ENCODE measurements at regions not wholly inside any gene's neighbourhood (a gene's known extent, or its start where the extent isn't known, plus 50 kb on each side); places are given as distances from the start of the nearest gene placed in this dataset.
A peak's percentile ranks its signal among the peaks of the same experiment; 100 is the strongest.
"Not testable (repeated sequence)": the region's sequence is repeated elsewhere in the genome, so short reads cannot be mapped to it uniquely, and the experiment has no call there.

DNA sequence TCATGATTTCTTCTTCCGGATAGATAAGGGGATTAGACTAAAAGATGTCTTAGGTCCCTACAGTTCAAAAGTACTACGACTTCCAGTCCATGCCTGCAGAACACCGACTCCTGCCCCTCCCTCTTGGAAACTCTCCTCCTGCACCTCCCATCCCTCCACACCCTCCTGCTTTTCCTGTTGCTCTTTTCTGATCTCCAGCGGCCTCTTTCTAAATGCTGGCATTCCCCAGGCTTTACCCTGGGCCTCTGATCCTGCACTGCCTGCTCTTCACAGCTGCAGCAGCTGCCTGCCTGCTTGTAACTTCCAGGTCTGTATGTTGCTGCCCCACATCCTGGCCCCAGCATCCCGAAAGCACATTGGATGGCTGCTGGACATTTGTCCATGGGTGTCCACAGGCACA lies 154.2 kb downstream of the KCNJ12 start:
- H3K36me3 Mint-ChIP-seq = peaks cover 11% of the 10 kb centered on the region
- no peaks in the 10 kb centered on the region for H3K27me3 Mint-ChIP-seq
- no peaks in the 10 kb centered on the region for H3K9me3 Mint-ChIP-seq
- CTCF ChIA-PET = no interaction called here
- no peak overlapping the region for H3K4me3 Mint-ChIP-seq
- DNase-seq = no peak
- H3K4me1 Mint-ChIP-seq = peaks cover 27% of the 10 kb centered on the region
- no peak overlapping the region for H3K27ac Mint-ChIP-seq

DNA sequence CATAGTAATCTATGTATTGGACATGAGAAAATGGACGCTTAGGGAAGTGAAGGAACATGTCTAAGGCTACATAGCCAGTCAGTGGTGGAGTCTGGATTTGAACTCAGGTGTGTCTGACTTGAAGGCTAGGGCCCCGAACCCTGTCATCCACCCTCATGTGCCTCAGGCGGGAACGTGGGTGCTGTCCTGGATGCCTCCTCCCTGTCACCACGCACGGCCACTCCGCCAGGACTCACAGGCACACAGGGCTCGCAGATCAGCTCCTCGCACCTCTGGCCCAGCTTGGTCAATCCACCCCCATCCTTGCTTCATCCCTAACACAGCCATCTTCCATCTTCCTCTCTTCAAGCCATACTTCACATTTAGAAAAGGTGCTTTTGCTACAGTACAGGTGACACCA lies 154.7 kb downstream of the KCNJ12 start:
- peaks cover 27% of the 10 kb centered on the region for H3K4me1 Mint-ChIP-seq
- peaks cover 13% of the 10 kb centered on the region for H3K36me3 Mint-ChIP-seq
- no peaks in the 10 kb centered on the region for H3K27me3 Mint-ChIP-seq
- no peak overlapping the region for H3K4me3 Mint-ChIP-seq
- CTCF ChIA-PET = interaction anchor here (1.6 kb wide), 1 partner anchor 19 kb away, joined by 3 read pairs; no protein-coding TSS in a partner anchor
- no peak overlapping the region for H3K27ac Mint-ChIP-seq
- DNase-seq = no peak
- H3K9me3 Mint-ChIP-seq = peaks cover under 1% of the 10 kb centered on the region

DNA sequence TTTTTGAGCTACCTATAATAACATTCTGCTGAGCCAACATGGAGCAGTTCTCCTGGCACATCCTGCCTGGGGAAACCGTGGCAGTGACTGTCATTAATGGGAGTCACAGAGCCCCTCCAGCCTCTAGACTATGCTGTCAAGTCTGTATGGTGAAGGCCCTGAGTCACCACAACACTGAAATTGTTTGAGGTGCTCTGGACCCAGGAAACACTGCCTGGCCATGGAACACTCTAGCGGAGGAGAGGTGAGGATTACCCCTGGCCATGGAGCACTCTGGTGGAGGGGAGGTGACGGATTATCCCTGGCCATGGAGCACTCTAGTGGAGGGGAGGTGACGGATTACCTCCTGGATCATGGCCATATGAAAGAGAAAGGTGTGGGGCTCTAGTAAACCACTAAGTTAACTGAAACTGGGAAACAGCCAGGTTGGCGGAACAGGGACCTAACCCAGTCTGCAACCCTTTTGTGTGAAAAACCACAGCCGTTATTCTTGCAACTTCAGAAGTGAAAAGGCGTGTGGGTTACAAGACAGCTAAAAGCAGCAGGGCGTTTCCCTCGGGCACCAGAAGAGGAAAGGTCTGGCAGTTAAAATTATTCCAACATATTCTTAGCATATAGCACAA lies 156.7 kb downstream of the KCNJ12 start:
- Mint-ChIP-seq H3K27me3 (no peaks in the 10 kb centered on the region), H3K27ac (peak overlapping the region; percentile 21), H3K4me1 (peaks cover 27% of the 10 kb centered on the region), H3K36me3 (peaks cover 24% of the 10 kb centered on the region), H3K9me3 (peaks cover 15% of the 10 kb centered on the region), H3K4me3 (no peak overlapping the region)
- CTCF ChIA-PET = interaction anchor here (1.4 kb wide), 1 partner anchor 76 kb away, joined by 4 read pairs; no protein-coding TSS in a partner anchor
- DNase-seq = peak; percentile 32

DNA sequence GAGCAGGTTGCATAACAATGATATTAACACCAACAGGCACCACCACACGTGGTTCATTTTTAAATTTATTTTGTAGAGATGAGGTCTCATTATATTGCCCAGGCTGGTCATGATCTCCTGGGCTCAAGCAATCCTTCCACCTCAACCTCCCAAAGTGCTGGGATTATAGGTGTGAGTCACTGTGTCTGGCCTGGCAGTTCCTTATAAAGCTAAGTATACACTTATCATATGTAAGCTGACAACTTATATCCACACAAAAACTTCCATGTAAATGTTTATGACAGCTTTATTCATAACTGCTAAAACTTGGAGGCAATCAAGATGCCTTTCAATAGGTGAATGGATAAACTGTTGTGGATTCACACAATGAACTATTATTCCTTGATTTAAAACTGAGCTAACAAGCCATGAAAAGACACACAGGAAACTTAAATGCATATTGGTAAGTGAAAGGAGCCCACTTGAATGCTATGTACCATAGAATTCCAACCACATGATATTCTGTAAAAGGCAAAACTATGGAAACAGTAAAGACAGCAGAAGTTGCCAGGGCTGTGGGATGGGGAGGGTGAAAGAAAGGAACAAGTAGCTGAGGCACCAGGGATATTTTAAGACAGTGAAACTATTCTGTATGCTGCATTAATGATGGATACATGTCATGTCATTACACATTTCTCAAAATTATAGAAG lies 156.5 kb upstream of the KCNJ18 start:
- no peaks in the 10 kb centered on the region for H3K27me3 Mint-ChIP-seq
- H3K27ac Mint-ChIP-seq = no peak overlapping the region
- no peak for DNase-seq
- H3K9me3 Mint-ChIP-seq = peaks cover 24% of the 10 kb centered on the region
- H3K4me1 Mint-ChIP-seq = peaks cover 27% of the 10 kb centered on the region
- CTCF ChIA-PET = interaction anchor here (1.3 kb wide), 1 partner anchor 22 kb away, joined by 3 read pairs; no protein-coding TSS in a partner anchor
- peaks cover 34% of the 10 kb centered on the region for H3K36me3 Mint-ChIP-seq
- H3K4me3 Mint-ChIP-seq = no peak overlapping the region

DNA sequence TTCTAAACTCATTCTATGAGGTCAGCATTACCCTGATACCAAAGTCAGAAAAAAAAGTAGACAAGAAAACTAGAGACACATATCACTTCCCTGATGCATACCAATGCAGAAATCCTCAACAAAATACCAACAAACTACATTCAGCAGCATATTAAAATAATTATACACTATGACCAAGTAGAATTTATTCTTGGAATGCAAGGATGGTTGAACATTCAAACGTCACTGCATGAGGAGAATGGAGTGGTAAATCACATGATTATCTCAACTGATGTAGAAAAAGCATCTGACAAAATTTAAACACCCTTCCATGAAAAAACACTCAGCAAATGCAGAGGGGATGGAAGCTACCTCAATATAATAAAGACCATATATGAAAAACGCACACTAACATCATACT lies 155.0 kb upstream of the KCNJ18 start:
- no peak overlapping the region for H3K27ac Mint-ChIP-seq
- H3K27me3 Mint-ChIP-seq = no peaks in the 10 kb centered on the region
- peaks cover 20% of the 10 kb centered on the region for H3K4me1 Mint-ChIP-seq
- H3K9me3 Mint-ChIP-seq = peaks cover 24% of the 10 kb centered on the region
- H3K4me3 Mint-ChIP-seq = no peak overlapping the region
- no peak for DNase-seq
- CTCF ChIA-PET = no interaction called here
- H3K36me3 Mint-ChIP-seq = peaks cover 33% of the 10 kb centered on the region

DNA sequence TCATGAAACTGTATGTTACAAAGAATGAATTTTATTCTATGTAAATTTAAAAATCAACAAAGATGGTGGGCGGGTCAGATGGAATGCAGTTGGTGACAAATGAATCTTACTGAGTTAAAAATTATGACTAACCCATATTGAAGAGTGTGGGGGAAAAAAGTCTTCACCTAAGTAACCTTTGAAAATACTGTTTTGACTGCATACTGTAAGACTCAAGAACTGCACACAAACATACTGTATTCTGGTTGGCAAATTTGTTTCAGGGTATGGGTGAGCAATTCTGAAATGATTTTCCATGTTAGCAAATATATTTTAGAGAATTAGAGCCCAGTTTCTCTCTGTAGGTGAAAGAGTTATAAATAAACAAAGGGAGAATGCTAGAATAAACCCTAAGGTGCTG lies 153.7 kb upstream of the KCNJ18 start:
- Mint-ChIP-seq H3K27ac (no peak overlapping the region), H3K9me3 (peaks cover 24% of the 10 kb centered on the region), H3K4me3 (no peak overlapping the region), H3K36me3 (peaks cover 32% of the 10 kb centered on the region), H3K27me3 (no peaks in the 10 kb centered on the region), H3K4me1 (peaks cover 9% of the 10 kb centered on the region)
- DNase-seq = no peak
- CTCF ChIA-PET = no interaction called here

DNA sequence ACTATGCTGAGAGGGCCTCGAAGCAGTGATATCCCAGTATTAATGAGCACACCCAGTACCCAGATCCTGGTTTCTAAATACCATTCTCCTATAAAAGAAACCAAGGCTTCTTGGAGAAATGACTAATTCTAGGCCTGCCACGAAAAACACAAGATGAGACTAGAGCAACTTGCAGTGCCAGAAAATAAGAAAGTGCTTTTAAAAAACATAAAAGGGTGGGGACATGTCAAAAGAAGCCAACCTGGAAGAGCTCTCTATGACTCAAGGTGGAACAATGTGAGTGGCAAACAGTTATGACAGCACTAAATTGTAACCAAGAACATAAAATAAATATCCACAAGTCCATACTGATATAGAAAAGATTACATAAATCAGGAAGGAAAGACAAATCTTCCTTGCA lies 153.2 kb upstream of the KCNJ18 start:
- DNase-seq = no peak
- H3K4me3 Mint-ChIP-seq = no peak overlapping the region
- CTCF ChIA-PET = no interaction called here
- peaks cover 30% of the 10 kb centered on the region for H3K36me3 Mint-ChIP-seq
- no peaks in the 10 kb centered on the region for H3K27me3 Mint-ChIP-seq
- peaks cover 24% of the 10 kb centered on the region for H3K9me3 Mint-ChIP-seq
- H3K4me1 Mint-ChIP-seq = peaks cover 4% of the 10 kb centered on the region
- H3K27ac Mint-ChIP-seq = no peak overlapping the region

DNA sequence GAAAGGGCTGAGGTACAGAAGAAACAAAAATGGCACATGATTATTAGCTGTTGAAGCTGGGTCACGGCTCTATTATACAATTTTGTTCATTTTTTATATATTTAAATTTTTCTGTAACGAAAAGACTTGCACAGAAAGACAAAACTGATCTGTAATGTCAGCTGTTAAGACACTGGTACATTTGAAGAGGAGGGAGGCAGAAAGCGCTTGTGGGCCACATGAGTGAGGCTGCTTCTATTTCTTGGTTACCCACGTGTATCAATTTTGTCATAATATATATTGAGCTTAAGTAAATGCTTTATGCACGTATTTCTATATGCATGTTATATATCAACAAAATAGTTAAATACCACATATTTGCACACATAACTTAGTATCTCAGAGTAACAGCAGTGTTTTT lies 151.8 kb upstream of the KCNJ18 start:
- Mint-ChIP-seq H3K4me1 (no peaks in the 10 kb centered on the region), H3K27me3 (no peaks in the 10 kb centered on the region), H3K27ac (no peak overlapping the region), H3K9me3 (peaks cover 24% of the 10 kb centered on the region), H3K4me3 (no peak overlapping the region), H3K36me3 (peaks cover 21% of the 10 kb centered on the region)
- CTCF ChIA-PET = interaction anchor here (0.6 kb wide), 1 partner anchor 28 kb away, joined by 3 read pairs; no protein-coding TSS in a partner anchor
- DNase-seq = no peak

DNA sequence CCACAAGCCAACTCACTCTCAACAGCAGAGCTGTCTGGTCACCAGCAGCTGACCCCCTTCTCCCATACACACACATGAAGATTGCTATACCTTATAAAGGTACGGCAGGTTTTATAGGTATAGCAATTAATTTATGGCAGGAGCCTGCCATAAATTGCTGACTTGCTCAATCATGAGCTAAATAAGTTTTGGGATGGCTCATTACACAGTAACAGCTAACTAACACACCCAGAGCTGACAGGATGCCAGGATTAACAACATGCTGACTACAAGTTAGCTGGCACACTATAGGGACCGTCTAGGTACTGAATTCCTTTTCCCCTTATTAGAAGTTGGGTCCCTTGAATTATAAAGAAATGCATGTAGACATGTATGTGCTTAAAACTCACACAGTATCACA lies 150.3 kb upstream of the KCNJ18 start:
- Mint-ChIP-seq H3K36me3 (peaks cover 16% of the 10 kb centered on the region), H3K27me3 (no peaks in the 10 kb centered on the region), H3K4me1 (peaks cover 5% of the 10 kb centered on the region), H3K27ac (no peak overlapping the region), H3K9me3 (peaks cover 15% of the 10 kb centered on the region), H3K4me3 (no peak overlapping the region)
- CTCF ChIA-PET = interaction anchor here (1.3 kb wide), 1 partner anchor 8 kb away, joined by 4 read pairs; no protein-coding TSS in a partner anchor
- no peak for DNase-seq

DNA sequence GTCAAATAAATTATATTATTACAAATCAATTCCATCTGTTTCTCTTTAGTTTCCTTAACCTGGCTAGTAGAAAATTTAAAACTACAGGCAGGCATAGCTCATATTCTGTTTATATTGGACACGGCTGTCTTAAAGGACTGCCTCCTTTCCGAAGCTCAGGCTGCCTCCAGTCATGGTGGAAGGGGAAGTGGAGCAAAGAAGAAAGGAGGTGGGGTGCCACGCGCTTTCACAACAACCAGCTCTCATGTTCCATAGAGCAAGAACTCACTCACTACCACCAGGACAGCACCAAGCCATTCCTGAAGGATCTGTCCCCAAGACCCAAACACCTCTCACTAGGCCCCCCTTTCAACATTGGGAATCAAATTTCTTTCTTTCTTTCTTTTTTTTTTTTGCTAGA lies 149.3 kb upstream of the KCNJ18 start:
- Mint-ChIP-seq H3K36me3 (peaks cover 11% of the 10 kb centered on the region), H3K27me3 (no peaks in the 10 kb centered on the region), H3K9me3 (peaks cover 9% of the 10 kb centered on the region), H3K4me1 (peaks cover 6% of the 10 kb centered on the region), H3K4me3 (no peak overlapping the region), H3K27ac (no peak overlapping the region)
- no peak for DNase-seq
- CTCF ChIA-PET = no interaction called here

DNA sequence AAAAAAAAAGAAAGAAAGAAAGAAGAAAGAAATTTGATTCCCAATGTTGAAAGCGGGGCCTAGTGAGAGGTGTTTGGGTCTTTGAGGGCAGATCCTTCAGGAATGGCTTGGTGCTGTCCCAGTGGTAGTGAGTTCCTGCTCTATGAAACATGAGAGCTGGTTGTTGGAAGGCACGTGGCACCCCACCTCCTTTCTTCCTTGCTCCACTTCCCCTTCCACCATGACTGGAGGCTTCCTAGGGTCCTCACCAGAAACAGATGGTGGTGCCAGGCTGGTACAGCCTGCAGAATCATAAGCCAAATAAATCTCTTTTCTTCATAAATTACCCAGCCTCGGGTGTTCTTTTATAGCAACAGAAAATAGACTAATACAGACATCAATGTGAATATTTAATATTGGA lies 147.3 kb upstream of the KCNJ18 start:
- CTCF ChIA-PET = no interaction called here
- Mint-ChIP-seq H3K27ac (no peak overlapping the region), H3K9me3 (no peaks in the 10 kb centered on the region), H3K4me1 (peaks cover 24% of the 10 kb centered on the region), H3K4me3 (no peak overlapping the region), H3K27me3 (peaks cover 5% of the 10 kb centered on the region), H3K36me3 (peaks cover 11% of the 10 kb centered on the region)
- DNase-seq = no peak

DNA sequence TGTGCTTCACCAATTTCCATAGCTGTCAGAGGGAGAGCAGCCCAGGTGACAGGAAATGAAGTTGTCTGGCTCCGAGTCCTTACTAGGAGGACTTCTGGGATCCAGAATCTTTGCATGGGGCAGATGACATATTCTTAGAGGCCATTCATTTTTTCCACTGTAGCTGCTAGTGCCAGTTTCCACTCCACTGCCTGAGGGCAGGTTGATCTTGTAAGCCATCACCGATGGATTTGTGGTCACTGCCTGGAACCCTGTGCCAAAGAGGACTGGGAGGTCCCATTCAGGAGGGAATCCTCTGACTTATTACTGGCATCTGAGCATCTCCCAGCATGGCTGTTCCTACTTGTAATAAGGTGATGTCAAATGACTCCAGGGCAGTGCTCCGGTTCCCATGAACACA lies 144.1 kb upstream of the KCNJ18 start:
- Mint-ChIP-seq H3K36me3 (peaks cover 12% of the 10 kb centered on the region), H3K27me3 (peaks cover 12% of the 10 kb centered on the region), H3K9me3 (no peaks in the 10 kb centered on the region), H3K27ac (no peak overlapping the region), H3K4me1 (peaks cover 39% of the 10 kb centered on the region), H3K4me3 (no peak overlapping the region)
- DNase-seq = no peak
- CTCF ChIA-PET = interaction anchor here (0.9 kb wide), 1 partner anchor 14 kb away, joined by 3 read pairs; no protein-coding TSS in a partner anchor

DNA sequence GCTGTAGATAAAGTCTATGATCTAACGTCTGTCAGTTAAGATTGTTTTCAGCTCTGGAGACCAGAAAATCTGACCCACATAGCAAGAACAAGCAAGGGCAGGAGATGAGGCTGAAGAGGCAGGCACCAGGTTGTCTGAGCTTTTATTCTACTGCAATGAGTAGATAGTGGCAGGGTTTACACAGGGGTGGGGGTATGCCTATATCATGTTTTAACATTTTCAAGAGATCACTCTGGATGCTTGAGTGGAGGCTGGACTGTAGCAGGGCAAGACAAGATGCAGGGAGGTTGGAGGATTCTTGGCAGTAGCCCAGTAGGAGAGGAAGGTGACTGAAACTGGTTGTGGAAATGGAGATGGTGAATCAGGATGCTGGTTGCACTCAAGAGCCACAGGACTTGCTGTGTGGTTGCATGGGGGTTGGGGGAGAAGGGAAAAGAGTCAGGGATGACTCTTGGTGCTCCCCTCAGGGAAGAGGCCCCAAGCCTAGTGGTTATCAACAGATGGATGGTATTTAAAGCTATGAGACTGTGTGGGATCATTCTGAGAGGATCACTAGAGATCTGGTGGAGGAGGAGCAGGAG lies 143.1 kb upstream of the KCNJ18 start:
- Mint-ChIP-seq H3K36me3 (peaks cover 12% of the 10 kb centered on the region), H3K27ac (peak overlapping the region; percentile 12), H3K4me3 (peak overlapping the region; percentile 44), H3K27me3 (peaks cover 12% of the 10 kb centered on the region), H3K4me1 (peaks cover 39% of the 10 kb centered on the region), H3K9me3 (no peaks in the 10 kb centered on the region)
- DNase-seq = no peak
- CTCF ChIA-PET = interaction anchor here (0.9 kb wide), 1 partner anchor 15 kb away, joined by 3 read pairs; no protein-coding TSS in a partner anchor

DNA sequence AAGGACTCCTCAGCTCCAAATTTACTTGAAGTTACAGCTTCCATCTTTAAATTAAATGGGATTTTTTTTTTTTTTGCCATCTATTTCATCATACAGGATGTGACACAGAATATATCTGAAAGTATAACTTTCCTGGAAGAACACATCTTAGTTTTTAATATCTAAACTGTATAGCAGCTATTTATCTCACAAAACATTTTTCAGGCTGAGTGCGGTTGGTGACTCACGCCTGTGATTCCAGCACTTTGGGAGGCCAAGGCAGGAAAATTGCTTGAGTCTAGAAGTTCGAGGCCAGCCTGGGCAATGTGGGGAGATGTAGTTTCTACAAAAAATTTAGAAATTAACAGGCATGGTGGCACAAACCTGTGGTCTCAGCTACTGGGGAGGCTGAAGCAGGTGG lies 142.3 kb upstream of the KCNJ18 start:
- not testable (repeated sequence) for H3K9me3 Mint-ChIP-seq, DNase-seq
- peak overlapping the region; percentile 83 for H3K4me3 Mint-ChIP-seq
- peaks cover 12% of the 10 kb centered on the region for H3K27me3 Mint-ChIP-seq
- CTCF ChIA-PET = interaction anchor here (1.3 kb wide), 1 partner anchor 9 kb away, joined by 4 read pairs; no protein-coding TSS in a partner anchor
- peaks cover 12% of the 10 kb centered on the region for H3K36me3 Mint-ChIP-seq
- H3K27ac Mint-ChIP-seq = peak overlapping the region; percentile 38
- H3K4me1 Mint-ChIP-seq = peaks cover 39% of the 10 kb centered on the region
